Keratinocyte (primary cell): ENCODE measurements at regions not wholly inside any gene's neighbourhood (a gene's known extent, or its start where the extent isn't known, plus 50 kb on each side); places are given as distances from the start of the nearest gene placed in this dataset.

ENCODE experiments used
- DNase-seq: peaks from one replicate; pipeline ENCODE4 v3.0.0-alpha.2; 2011; ENCODE audit warnings: low read depth, missing footprints, low spot score
- FAIRE-seq: peaks from 2 replicates; lab custom pipeline; 2011; peaks lifted over from hg19 to GRCh38; lab: Jason Lieb, UNC
- H2AFZ ChIP-seq: 2 replicates; pipeline ENCODE4 v1.6.0; 2012; ENCODE audit warnings: low read length, control low read depth, inconsistent platforms; ENCODE audit not compliant: control insufficient read depth
- H3K27ac ChIP-seq: 2 replicates; pipeline ENCODE4 v1.5.1; 2011; ENCODE audit warnings: low read length; ENCODE audit not compliant: control insufficient read depth, insufficient read depth
- H3K27me3 ChIP-seq: 3 replicates; pipeline ENCODE4 v1.6.0; 2011; ENCODE audit warnings: low read length; ENCODE audit not compliant: control insufficient read depth, insufficient read depth; ENCODE audit errors: extremely low read depth
- H3K36me3 ChIP-seq, 2 experiments: 2 replicates in 1 of 2; 3 replicates in 1 of 2; pipeline ENCODE4 v1.5.1; 2011; ENCODE audit warnings: low read length in 2 of 2, mild to moderate bottlenecking in 1 of 2; ENCODE audit not compliant: control insufficient read depth in 2 of 2, insufficient read depth in 2 of 2; ENCODE audit errors: extremely low read depth in 1 of 2
- H3K4me1 ChIP-seq: 3 replicates; pipeline ENCODE4 v1.5.1; 2011; ENCODE audit warnings: low read length; ENCODE audit not compliant: control insufficient read depth, insufficient read depth; ENCODE audit errors: extremely low read depth
- H3K4me2 ChIP-seq: 3 replicates; pipeline ENCODE4 v1.6.0; 2011; ENCODE audit warnings: low read depth, low read length; ENCODE audit not compliant: control insufficient read depth, insufficient read depth; ENCODE audit errors: extremely low read depth
- H3K4me3 ChIP-seq, 3 experiments: fragments of 200-600 bp in 1 of 3; sonication (generic) in 1 of 3; 2 replicates in 2 of 3; 3 replicates in 1 of 3; pipeline ENCODE4 v1.5.1; 2011 to 2016; ENCODE audit warnings: low read length in 3 of 3, mild to moderate bottlenecking in 3 of 3, control low read depth in 2 of 3, inconsistent platforms in 1 of 3, low read depth in 1 of 3, mixed read lengths in 1 of 3, mixed run types in 1 of 3, moderate library complexity in 1 of 3; ENCODE audit not compliant: control insufficient read depth in 2 of 3, insufficient read depth in 2 of 3; ENCODE audit errors: extremely low read depth in 1 of 3
- H3K79me2 ChIP-seq: 2 replicates; pipeline ENCODE4 v1.6.0; 2012; ENCODE audit warnings: low read length; ENCODE audit not compliant: control insufficient read depth, insufficient read depth
- H3K9ac ChIP-seq: 3 replicates; pipeline ENCODE4 v1.6.0; 2011; ENCODE audit warnings: low read length; ENCODE audit not compliant: control insufficient read depth, insufficient read depth; ENCODE audit errors: extremely low read depth
- H3K9me1 ChIP-seq: 3 replicates; pipeline ENCODE4 v1.6.0; 2011; ENCODE audit warnings: low read length; ENCODE audit not compliant: control insufficient read depth, insufficient read depth; ENCODE audit errors: extremely low read depth
- H3K9me3 ChIP-seq: 2 replicates; pipeline ENCODE4 v1.5.1; 2012; ENCODE audit warnings: low read depth, low read length; ENCODE audit not compliant: control insufficient read depth
- H4K20me1 ChIP-seq: 3 replicates; pipeline ENCODE4 v1.6.0; 2011; ENCODE audit warnings: low read length; ENCODE audit not compliant: control insufficient read depth, insufficient read depth; ENCODE audit errors: extremely low read depth
- CTCF ChIP-seq, 3 experiments: IDR thresholded peaks in 1 of 3; conservative IDR thresholded peaks in 1 of 3; optimal IDR thresholded peaks in 1 of 3; 2 replicates in 2 of 3; 3 replicates in 1 of 3; pipeline versions ENCODE3 to v1.5.1; 2011; ENCODE audit warnings: low read length in 3 of 3, mild to moderate bottlenecking in 3 of 3, moderate library complexity in 2 of 3, control low read depth in 1 of 3, inconsistent platforms in 1 of 3; ENCODE audit not compliant: insufficient read depth in 2 of 3; ENCODE audit errors: extremely low read depth in 1 of 3
- EZH2 ChIP-seq: IDR thresholded peaks from one replicate; pipeline ENCODE4 v1.6.1; 2012; ENCODE audit warnings: inconsistent platforms, mild to moderate bottlenecking, low read length, moderate library complexity
- dilution Hi-C: fragments of 300-500 bp; cut with MboI; formaldehyde crosslinking; loops from one replicate; pipeline ENCODE4 v1.7.0; 2020; ENCODE audit warnings: low sequenced_read_pairs; ENCODE audit not compliant: extremely low pct_ligation_motif_present

GRCh38 chr17:55978578-55978977, 174.7 kb upstream of the ANKFN1 start:
- H3K9me3 ChIP-seq, result no peaks in the 10 kb centered on the region
- H4K20me1 ChIP-seq, result no peaks in the 10 kb centered on the region
- no peaks in the 10 kb centered on the region for H3K27me3 ChIP-seq
- H3K9me1 ChIP-seq, result no peaks in the 10 kb centered on the region
- no peak overlapping the region for H3K4me3 ChIP-seq
- H2AFZ ChIP-seq, result no peak overlapping the region
- TF ChIP-seq CTCF (optimal IDR thresholded peaks at IDR 0.05 in 1 of 3, IDR thresholded peaks at IDR 0.05 in 1 of 3, conservative IDR thresholded peaks at IDR 0.05 in 1 of 3; ENCODE audit: extremely low read depth in 1 of 3, insufficient read depth in 2 of 3, low read length in 3 of 3) (no peak), EZH2 (no peak)
- no peak overlapping the region for H3K27ac ChIP-seq
- dilution Hi-C loops, result no loop called here
- DNase-seq, result no peak
- no peaks in the 10 kb centered on the region for H3K79me2 ChIP-seq
- no peak overlapping the region for H3K9ac ChIP-seq
- H3K4me1 ChIP-seq, result no peaks in the 10 kb centered on the region
- no peak overlapping the region for H3K4me2 ChIP-seq
- no peak for FAIRE-seq
- H3K36me3 ChIP-seq, result no peaks in the 10 kb centered on the region

GRCh38 chr17:55983096-55983495, 170.2 kb upstream of the ANKFN1 start:
- no peak overlapping the region for H3K9ac ChIP-seq
- dilution Hi-C loops, result no loop called here
- no peaks in the 10 kb centered on the region for H3K9me3 ChIP-seq
- no peak overlapping the region for H2AFZ ChIP-seq
- no peak overlapping the region for H3K4me3 ChIP-seq
- H3K4me2 ChIP-seq, result no peak overlapping the region
- H4K20me1 ChIP-seq, result no peaks in the 10 kb centered on the region
- no peaks in the 10 kb centered on the region for H3K36me3 ChIP-seq
- no peaks in the 10 kb centered on the region for H3K4me1 ChIP-seq
- DNase-seq (no peak), FAIRE-seq (no peak)
- H3K27me3 ChIP-seq, result no peaks in the 10 kb centered on the region
- no peak overlapping the region for H3K27ac ChIP-seq
- H3K79me2 ChIP-seq, result no peaks in the 10 kb centered on the region
- no peaks in the 10 kb centered on the region for H3K9me1 ChIP-seq
- TF ChIP-seq EZH2, result no peak
- TF ChIP-seq CTCF (optimal IDR thresholded peaks at IDR 0.05 in 1 of 3, IDR thresholded peaks at IDR 0.05 in 1 of 3, conservative IDR thresholded peaks at IDR 0.05 in 1 of 3; ENCODE audit: extremely low read depth in 1 of 3, insufficient read depth in 2 of 3, low read length in 3 of 3), result no peak
